HG02870 (cell line): ENCODE measurements at regions not wholly inside any gene's neighbourhood (a gene's known extent, or its start where the extent isn't known, plus 50 kb on each side); places are given as distances from the start of the nearest gene placed in this dataset.
"Not testable (repeated sequence)": the region's sequence is repeated elsewhere in the genome, so short reads cannot be mapped to it uniquely, and the experiment has no call there.

Source experiments
- ATAC-seq: cut with Tn5 transposase; IDR thresholded peaks from one replicate; pipeline ENCODE4 v1.9.1; 2021; ENCODE audit warnings: mild to moderate bottlenecking, moderate library complexity; ENCODE audit not compliant: unreplicated experiment

DNA sequence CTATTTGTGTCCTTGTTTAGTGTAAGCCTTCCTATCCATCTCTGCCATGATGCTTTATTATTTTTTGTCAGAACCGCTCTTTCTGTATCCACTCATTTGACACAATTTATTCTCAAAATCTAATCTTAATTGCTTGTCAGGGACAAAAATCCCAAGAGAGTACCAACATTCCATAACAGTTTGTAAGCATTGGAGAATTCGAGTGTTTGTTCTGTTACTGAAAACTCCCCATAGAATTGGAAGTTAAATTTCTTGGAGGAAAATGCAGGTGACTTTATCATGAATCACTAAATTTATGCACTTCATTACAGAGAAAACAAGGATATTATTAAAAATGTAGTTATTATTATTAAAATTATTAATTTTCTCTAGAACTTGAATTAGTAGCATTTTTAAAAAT, 1986.1 kb downstream of the ARAP2 start:
- ATAC-seq = no peak

- ATAC-seq = no peak
Measured at GRCh38 chr4:34261799-34262314, 1982.5 kb downstream of the ARAP2 start.

GRCh38 chr4:34269613-34270012, 1974.7 kb downstream of the ARAP2 start:
- ATAC-seq = no peak

DNA sequence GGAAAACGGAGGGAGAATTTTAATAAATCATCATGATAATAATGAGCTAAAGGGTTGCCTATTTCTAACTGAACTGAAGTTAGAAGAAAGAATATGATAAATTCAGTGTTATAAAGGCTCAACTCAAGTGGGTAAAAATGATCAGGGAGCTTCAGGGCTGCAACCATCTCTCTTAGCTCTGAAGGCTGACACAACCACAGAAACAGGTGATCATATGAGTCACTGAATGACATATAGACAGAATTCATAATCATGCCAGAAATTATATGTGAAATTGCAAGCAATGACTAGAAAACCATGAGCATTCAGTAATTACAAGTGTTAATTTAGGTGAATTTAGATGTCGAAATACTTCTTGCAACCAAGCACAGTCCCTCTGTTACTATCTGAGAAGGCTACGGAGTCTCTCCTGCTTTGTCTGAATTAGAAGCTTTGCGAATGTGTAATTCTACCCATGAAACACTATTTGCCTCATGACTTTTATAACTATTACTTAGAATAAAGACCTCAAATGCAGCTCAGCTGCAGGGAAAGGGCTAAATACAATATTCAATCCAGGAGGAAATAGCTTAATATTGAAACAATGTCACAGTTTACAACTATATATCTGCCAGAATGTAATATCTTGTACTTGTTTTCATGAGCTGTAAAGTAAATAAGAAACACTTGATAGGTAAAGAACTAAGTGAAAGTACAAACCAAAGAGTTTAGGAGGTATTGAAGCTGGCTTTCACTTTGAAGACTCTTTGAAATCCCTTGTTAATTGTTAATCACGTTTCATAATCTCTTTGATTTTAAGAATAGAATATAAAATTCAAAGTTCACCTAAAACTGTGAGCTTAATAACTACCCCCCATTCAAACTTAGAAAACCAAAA, 1972.6 kb downstream of the ARAP2 start:
- no peak for ATAC-seq

- ATAC-seq = no peak
Measured at GRCh38 chr4:34279011-34279410, 1965.3 kb downstream of the ARAP2 start.

- no peak for ATAC-seq
Measured at GRCh38 chr4:34280131-34280530, 1964.2 kb downstream of the ARAP2 start.

DNA sequence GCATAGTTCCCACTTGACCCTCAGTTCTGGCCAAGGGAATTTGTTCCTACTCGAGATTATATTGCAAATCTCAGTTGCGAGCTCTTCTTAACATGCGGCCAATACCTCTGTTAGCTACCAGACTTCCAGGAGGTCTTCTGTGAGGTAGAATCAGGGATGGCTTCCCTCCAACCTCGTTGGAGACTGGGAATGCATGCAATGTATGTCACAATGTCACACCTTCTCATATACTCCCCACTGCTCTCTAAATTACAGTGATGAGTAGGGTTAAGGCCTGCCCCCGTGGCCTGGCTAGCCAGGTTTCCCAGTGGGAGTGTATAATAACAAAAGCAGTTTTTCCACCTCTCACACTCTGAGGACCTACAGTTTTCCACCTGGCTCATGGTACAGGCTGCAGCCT, 1962.5 kb downstream of the ARAP2 start:
- ATAC-seq = no peak

- ATAC-seq = no peak
Measured at GRCh38 chr4:34289489-34289888, 1954.8 kb downstream of the ARAP2 start.

DNA sequence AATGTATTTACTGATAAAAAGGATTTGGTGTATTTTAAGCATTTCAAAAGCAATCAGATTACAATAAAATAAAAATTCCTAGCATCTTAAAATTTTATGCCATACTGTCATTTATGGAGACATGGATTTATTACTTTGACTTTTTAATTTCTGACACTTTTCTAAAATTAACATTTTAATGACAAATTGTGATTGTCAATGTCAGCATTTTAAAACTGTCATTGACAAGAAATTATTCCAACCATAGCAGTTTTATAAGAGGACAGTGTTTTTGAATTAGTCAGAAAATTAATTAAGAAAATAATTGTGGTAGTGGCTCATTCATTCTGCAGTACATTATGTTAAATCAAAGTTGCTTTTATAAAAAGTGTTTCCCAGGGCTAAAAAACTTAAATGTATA, 1954.4 kb downstream of the ARAP2 start:
- no peak for ATAC-seq

GRCh38 chr4:34293459-34293858, 1950.9 kb downstream of the ARAP2 start:
- ATAC-seq = no peak

GRCh38 chr4:34309383-34309906, 1934.9 kb downstream of the ARAP2 start:
- ATAC-seq = no peak

GRCh38 chr4:34318773-34319172, 1925.5 kb downstream of the ARAP2 start:
- no peak for ATAC-seq

GRCh38 chr4:34323549-34324320, 1920.6 kb downstream of the ARAP2 start:
- no peak for ATAC-seq

- no peak for ATAC-seq
Measured at GRCh38 chr4:34328939-34329338, 1915.4 kb downstream of the ARAP2 start.

GRCh38 chr4:34335156-34335555, 1909.2 kb downstream of the ARAP2 start:
- not testable (repeated sequence) for ATAC-seq

DNA sequence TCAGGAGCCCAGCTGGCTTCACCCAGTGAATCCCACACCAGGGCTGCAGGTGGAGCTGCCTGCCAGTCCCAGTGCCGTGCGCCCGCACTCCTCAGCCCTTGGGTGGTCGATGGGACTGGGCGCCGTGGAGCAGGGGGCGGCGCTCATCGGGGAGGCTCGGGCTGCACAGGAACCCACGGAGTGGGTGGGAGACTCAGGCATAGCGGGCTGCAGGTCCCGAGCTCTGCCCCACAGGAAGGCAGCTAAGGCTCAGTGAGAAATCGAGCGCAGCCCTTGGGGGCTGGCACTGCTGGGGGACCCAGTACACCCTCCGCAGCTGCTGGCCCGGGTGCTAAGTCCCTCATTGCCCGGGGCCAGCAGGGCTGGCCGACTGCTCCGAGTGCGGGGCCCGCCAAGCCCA, 1908.8 kb downstream of the ARAP2 start:
- ATAC-seq = not testable (repeated sequence)

DNA sequence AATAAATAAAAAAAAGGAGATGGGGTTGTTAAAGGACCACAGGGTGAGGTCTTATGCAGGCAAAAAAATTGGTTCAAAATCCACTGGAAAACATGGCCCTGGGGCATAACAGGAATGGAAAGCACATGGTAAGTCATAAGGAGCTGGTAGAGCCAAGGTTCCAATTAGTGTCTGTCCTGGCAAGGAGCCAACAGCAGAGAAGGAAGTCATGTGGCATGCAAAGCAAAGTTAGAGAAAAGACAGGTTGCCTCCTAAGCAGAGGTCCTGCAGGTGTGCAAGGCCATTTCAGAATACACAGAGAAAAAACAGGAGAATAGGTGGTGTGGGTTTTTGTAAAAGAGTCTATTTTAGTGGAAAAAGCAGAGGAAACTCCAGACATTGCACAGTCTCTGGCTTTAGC, 1881.7 kb downstream of the ARAP2 start:
- ATAC-seq = no peak

- ATAC-seq = no peak
Measured at GRCh38 chr4:34363842-34364241, 1880.5 kb downstream of the ARAP2 start.

DNA sequence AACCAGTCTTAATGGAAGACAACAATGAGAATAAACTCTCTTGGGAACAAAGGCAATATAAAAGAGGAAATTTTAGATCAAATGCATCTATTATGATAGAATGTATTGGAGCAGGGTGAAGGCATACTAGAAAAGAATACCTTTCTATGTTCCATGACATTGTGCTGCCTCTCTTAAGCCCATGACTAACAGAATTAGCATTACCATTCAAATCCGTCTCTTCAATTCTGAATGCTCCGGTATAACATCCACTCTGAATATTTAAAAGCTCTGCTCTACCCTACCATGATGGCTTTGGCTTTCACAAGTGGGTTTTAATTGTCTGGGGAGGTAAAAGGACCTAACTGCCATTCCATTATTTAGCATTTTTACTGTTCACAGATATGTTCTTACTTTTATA, 1878.4 kb downstream of the ARAP2 start:
- no peak for ATAC-seq

GRCh38 chr4:34371676-34372075, 1872.6 kb downstream of the ARAP2 start:
- ATAC-seq = no peak

DNA sequence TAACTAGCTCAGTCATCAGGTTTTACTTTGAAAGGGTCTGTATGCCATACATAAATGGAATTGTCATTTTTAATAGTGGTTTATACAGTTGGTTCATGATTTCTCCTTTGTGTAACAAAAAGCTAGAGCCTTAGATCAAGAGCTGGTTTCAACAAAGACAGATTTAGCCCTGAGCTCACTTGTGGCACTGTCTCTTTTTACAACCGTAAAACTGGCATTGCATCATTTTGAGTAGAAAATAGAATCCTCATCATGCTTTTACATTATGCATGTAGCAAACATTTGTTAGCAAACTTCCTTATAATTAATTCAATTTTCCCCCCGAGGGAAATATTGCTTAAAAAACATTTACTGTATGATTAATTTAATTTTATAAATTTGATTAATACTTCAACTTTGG, 1871.5 kb downstream of the ARAP2 start:
- no peak for ATAC-seq

GRCh38 chr4:34373456-34373855, 1870.9 kb downstream of the ARAP2 start:
- ATAC-seq = no peak
